ENCODE measurements at regions not wholly inside any gene's neighbourhood (a gene's known extent, or its start where the extent isn't known, plus 50 kb on each side); places are given as distances from the start of the nearest gene placed in this dataset.
"Not testable (repeated sequence)": the region's sequence is repeated elsewhere in the genome, so short reads cannot be mapped to it uniquely, and the experiment has no call there.

- Histone ChIP-seq H3K36me3 (no peaks in the 10 kb centered on the region), H3K27me3 (replicated peaks) (no peaks in the 10 kb centered on the region), H3K4me3 (no peak overlapping the region), H3K4me1 (replicated peaks) (peaks cover 22% of the 10 kb centered on the region), H3K27ac (no peak overlapping the region), H3K9me3 (replicated peaks) (no peaks in the 10 kb centered on the region)
- peak; percentile 44 to 71 for DNase-seq (ENCODE audit: low read depth in 1 of 2, low spot score in 2 of 2)
Observed at GRCh38 chr10:90227217-90227656, 525.8 kb downstream of the KIF20B start.

GRCh38 chr10:90227786-90228185 is 526.4 kb downstream of the KIF20B start:
- no peak for DNase-seq (ENCODE audit: low read depth in 1 of 2, low spot score in 2 of 2)
- Histone ChIP-seq H3K36me3 (no peaks in the 10 kb centered on the region), H3K4me3 (no peak overlapping the region), H3K27me3 (replicated peaks) (no peaks in the 10 kb centered on the region), H3K27ac (no peak overlapping the region), H3K9me3 (replicated peaks) (no peaks in the 10 kb centered on the region; the same call in 1 of the 2 replicates), H3K4me1 (replicated peaks) (peaks cover 17% of the 10 kb centered on the region)

GRCh38 chr10:90229486-90229885 is 528.1 kb downstream of the KIF20B start:
- Histone ChIP-seq H3K27ac (no peak overlapping the region), H3K4me3 (no peak overlapping the region), H3K36me3 (no peaks in the 10 kb centered on the region), H3K4me1 (replicated peaks) (peaks cover 25% of the 10 kb centered on the region), H3K9me3 (replicated peaks) (no peaks in the 10 kb centered on the region; the same call in 1 of the 2 replicates), H3K27me3 (replicated peaks) (no peaks in the 10 kb centered on the region)
- no peak for DNase-seq (ENCODE audit: low read depth in 1 of 2, low spot score in 2 of 2)

- H3K27me3 ChIP-seq (replicated peaks); H3K36me3 ChIP-seq; H3K9me3 ChIP-seq (replicated peaks); H3K4me3 ChIP-seq: not testable (repeated sequence)
- Histone ChIP-seq H3K4me1 (replicated peaks) (peaks cover 12% of the 10 kb centered on the region), H3K27ac (peak overlapping the region; percentile 17; the same call in 1 of the 2 replicates)
- DNase-seq (ENCODE audit: low read depth in 1 of 2, low spot score in 2 of 2) = peak in 1 of 2 experiments; percentile 36
Observed at GRCh38 chr10:90233805-90234204, 532.4 kb downstream of the KIF20B start.

GRCh38 chr10:90245623-90246022 is 544.2 kb downstream of the KIF20B start:
- Histone ChIP-seq H3K27ac (no peak overlapping the region), H3K4me1 (replicated peaks) (no peaks in the 10 kb centered on the region)
- DNase-seq (ENCODE audit: low read depth in 1 of 2, low spot score in 2 of 2) = no peak

GRCh38 chr10:90250784-90251183 is 549.4 kb downstream of the KIF20B start:
- not testable (repeated sequence) for H3K4me1 ChIP-seq (replicated peaks); H3K36me3 ChIP-seq; H3K27me3 ChIP-seq (replicated peaks); H3K27ac ChIP-seq; H3K4me3 ChIP-seq; H3K9me3 ChIP-seq (replicated peaks); DNase-seq (ENCODE audit: low read depth in 1 of 2, low spot score in 2 of 2)

More at GRCh38 chr10:90245623-90246022, 544.2 kb downstream of the KIF20B start:
- Histone ChIP-seq H3K27me3 (replicated peaks) (no peaks in the 10 kb centered on the region), H3K36me3 (no peaks in the 10 kb centered on the region), H3K9me3 (replicated peaks) (no peaks in the 10 kb centered on the region), H3K4me3 (no peak overlapping the region)

- H3K9me3 ChIP-seq (replicated peaks) = no peaks in the 10 kb centered on the region
- H3K4me3 ChIP-seq = no peak overlapping the region
- no peaks in the 10 kb centered on the region for H3K4me1 ChIP-seq (replicated peaks)
- H3K27me3 ChIP-seq (replicated peaks) = no peaks in the 10 kb centered on the region
- H3K36me3 ChIP-seq = no peaks in the 10 kb centered on the region
- no peak for DNase-seq (ENCODE audit: low read depth in 1 of 2, low spot score in 2 of 2)
- H3K27ac ChIP-seq = no peak overlapping the region
Observed at GRCh38 chr10:90269699-90270098, 568.3 kb downstream of the KIF20B start.

GRCh38 chr10:90274721-90275468 is 573.5 kb downstream of the KIF20B start:
- no peak overlapping the region for H3K27ac ChIP-seq
- H3K4me3 ChIP-seq = no peak overlapping the region
- no peaks in the 10 kb centered on the region for H3K36me3 ChIP-seq
- no peaks in the 10 kb centered on the region for H3K9me3 ChIP-seq (replicated peaks)
- H3K4me1 ChIP-seq (replicated peaks) = no peaks in the 10 kb centered on the region
- DNase-seq (ENCODE audit: low read depth in 1 of 2, low spot score in 2 of 2) = no peak
- H3K27me3 ChIP-seq (replicated peaks) = no peaks in the 10 kb centered on the region

GRCh38 chr10:90276894-90277475 is 575.6 kb downstream of the KIF20B start:
- H3K36me3 ChIP-seq = no peaks in the 10 kb centered on the region
- no peaks in the 10 kb centered on the region for H3K4me1 ChIP-seq (replicated peaks)
- H3K9me3 ChIP-seq (replicated peaks) = no peaks in the 10 kb centered on the region
- DNase-seq (ENCODE audit: low read depth in 1 of 2, low spot score in 2 of 2) = no peak
- H3K27ac ChIP-seq = no peak overlapping the region
- H3K27me3 ChIP-seq (replicated peaks) = no peaks in the 10 kb centered on the region
- no peak overlapping the region for H3K4me3 ChIP-seq

- Histone ChIP-seq H3K4me1 (replicated peaks) (peaks cover 21% of the 10 kb centered on the region), H3K36me3 (no peaks in the 10 kb centered on the region), H3K27me3 (replicated peaks) (no peaks in the 10 kb centered on the region), H3K27ac (no peak overlapping the region), H3K4me3 (no peak overlapping the region), H3K9me3 (replicated peaks) (no peaks in the 10 kb centered on the region)
- no peak for DNase-seq (ENCODE audit: low read depth in 1 of 2, low spot score in 2 of 2)
Observed at GRCh38 chr10:90286406-90286805, 571.4 kb downstream of the HTR7 start.

- Histone ChIP-seq H3K4me3 (no peak overlapping the region), H3K27ac (no peak overlapping the region), H3K27me3 (replicated peaks) (no peaks in the 10 kb centered on the region), H3K4me1 (replicated peaks) (peaks cover 21% of the 10 kb centered on the region), H3K36me3 (no peaks in the 10 kb centered on the region), H3K9me3 (replicated peaks) (no peaks in the 10 kb centered on the region)
- no peak for DNase-seq (ENCODE audit: low read depth in 1 of 2, low spot score in 2 of 2)
Observed at GRCh38 chr10:90286941-90287340, 570.9 kb downstream of the HTR7 start.

GRCh38 chr10:90288391-90288933 is 569.4 kb downstream of the HTR7 start:
- no peaks in the 10 kb centered on the region for H3K27me3 ChIP-seq (replicated peaks)
- H3K27ac ChIP-seq = peak overlapping the region; percentile 41; the same call in 1 of the 2 replicates
- DNase-seq (ENCODE audit: low read depth in 1 of 2, low spot score in 2 of 2) = peak in 1 of 2 experiments; percentile 47
- H3K36me3 ChIP-seq = no peaks in the 10 kb centered on the region
- no peaks in the 10 kb centered on the region for H3K9me3 ChIP-seq (replicated peaks)
- H3K4me1 ChIP-seq (replicated peaks) = peaks cover 21% of the 10 kb centered on the region
- no peak overlapping the region for H3K4me3 ChIP-seq

- no peak overlapping the region for H3K4me3 ChIP-seq
- no peaks in the 10 kb centered on the region for H3K9me3 ChIP-seq (replicated peaks)
- H3K27me3 ChIP-seq (replicated peaks) = no peaks in the 10 kb centered on the region
- no peaks in the 10 kb centered on the region for H3K36me3 ChIP-seq
- peak overlapping the region; percentile 41 for H3K27ac ChIP-seq
- DNase-seq (ENCODE audit: low read depth in 1 of 2, low spot score in 2 of 2) = peak in 1 of 2 experiments; percentile 39
- H3K4me1 ChIP-seq (replicated peaks) = peaks cover 21% of the 10 kb centered on the region
Observed at GRCh38 chr10:90289037-90289436, 568.8 kb downstream of the HTR7 start.

GRCh38 chr10:90293616-90294015 is 564.2 kb downstream of the HTR7 start:
- Histone ChIP-seq H3K27me3 (replicated peaks) (no peaks in the 10 kb centered on the region), H3K9me3 (replicated peaks) (no peaks in the 10 kb centered on the region), H3K27ac (no peak overlapping the region), H3K4me1 (replicated peaks) (peaks cover 17% of the 10 kb centered on the region), H3K4me3 (no peak overlapping the region), H3K36me3 (no peaks in the 10 kb centered on the region)
- DNase-seq (ENCODE audit: low read depth in 1 of 2, low spot score in 2 of 2) = no peak

All from SJSA1 (cell line).